Endothelial cell of umbilical vein (primary cell): ENCODE measurements at regions not wholly inside any gene's neighbourhood (a gene's known extent, or its start where the extent isn't known, plus 50 kb on each side); places are given as distances from the start of the nearest gene placed in this dataset.

Experiments
- BruUV-seq: library from RNA; stranded (reverse); fragments of 400-500 nt; replicated peaks from 2 replicates; lab custom pipeline; 2021; lab: Mats Ljungman, UMichigan
- CTCF ChIA-PET: fragments of 300-600, 350-600 bp; sonication (Branson Sonifier 250); formaldehyde crosslinking; loops from one replicate; lab custom pipeline; 2021; ENCODE audit warnings: antibody characterized with exemption, inconsistent platforms; lab: Charles Lee
- POLR2A ChIA-PET: fragments of 300-600, 350-600 bp; sonication (Branson Sonifier 250); formaldehyde crosslinking; loops from one replicate; lab custom pipeline; 2021; ENCODE audit warnings: antibody characterized with exemption, inconsistent platforms; lab: Charles Lee
- DNase-seq: peaks from one replicate; pipeline ENCODE4 v3.0.0-alpha.2; 2011; ENCODE audit warnings: low read depth, low spot score
- FAIRE-seq: peaks from 2 replicates; lab custom pipeline; 2011; peaks lifted over from hg19 to GRCh38; lab: Jason Lieb, UNC
- H2AFZ ChIP-seq: 2 replicates; pipeline ENCODE4 v1.6.0; 2012; ENCODE audit warnings: low read depth, low read length, control low read depth, inconsistent platforms
- H3K27ac ChIP-seq: 2 replicates; pipeline ENCODE4 v1.5.1; 2011; ENCODE audit warnings: low read depth, mild to moderate bottlenecking, control low read depth, low read length, moderate library complexity; ENCODE audit not compliant: insufficient read depth
- H3K27me3 ChIP-seq, 2 experiments: 2 replicates each; pipeline versions ENCODE4 v1.6.0 to v1.6.1; 2011; ENCODE audit warnings: low read length in 2 of 2, mixed read lengths in 1 of 2; ENCODE audit not compliant: control insufficient read depth in 2 of 2, insufficient read depth in 2 of 2
- H3K36me3 ChIP-seq, 2 experiments: 2 replicates in 1 of 2; 3 replicates in 1 of 2; pipeline ENCODE4 v1.5.1; 2011; ENCODE audit warnings: low read length in 2 of 2, mild to moderate bottlenecking in 1 of 2, moderate library complexity in 1 of 2; ENCODE audit not compliant: control insufficient read depth in 2 of 2, insufficient read depth in 2 of 2; ENCODE audit errors: extremely low read depth in 1 of 2
- H3K4me1 ChIP-seq: 3 replicates; pipeline ENCODE4 v1.5.1; 2011; ENCODE audit warnings: mild to moderate bottlenecking, low read length; ENCODE audit not compliant: control insufficient read depth, insufficient read depth; ENCODE audit errors: extremely low read depth
- H3K4me2 ChIP-seq: 2 replicates; pipeline ENCODE4 v1.6.1; 2011; ENCODE audit warnings: low read length, control low read depth, mixed read lengths; ENCODE audit not compliant: insufficient read depth
- H3K4me3 ChIP-seq, 3 experiments: fragments of 200-600 bp in 1 of 3; sonication (generic), shearing (Covaris generic) in 1 of 3; replicated peaks in 1 of 3; 2 replicates each; pipeline ENCODE4 v1.5.1; 2011 to 2016; ENCODE audit warnings: control low read depth in 3 of 3, low read length in 3 of 3, mild to moderate bottlenecking in 2 of 3, inconsistent platforms in 1 of 3, low read depth in 1 of 3, moderate library complexity in 1 of 3; ENCODE audit not compliant: insufficient read depth in 1 of 3
- H3K79me2 ChIP-seq: 2 replicates; pipeline ENCODE4 v1.6.0; 2012; ENCODE audit warnings: low read length, inconsistent platforms; ENCODE audit not compliant: control insufficient read depth, insufficient read depth
- H3K9ac ChIP-seq: replicated peaks from 2 replicates; pipeline ENCODE3; 2011; ENCODE audit warnings: low read length, control low read depth; ENCODE audit not compliant: insufficient read depth; ENCODE audit errors: extremely low read depth
- H3K9me1 ChIP-seq: replicated peaks from 3 replicates; pipeline ENCODE4 v1.6.0; 2011; ENCODE audit warnings: mild to moderate bottlenecking, low read length; ENCODE audit not compliant: control insufficient read depth, insufficient read depth; ENCODE audit errors: extremely low read depth
- H3K9me3 ChIP-seq: replicated peaks from 2 replicates; pipeline ENCODE4 v1.5.1; 2012; ENCODE audit warnings: low read length, inconsistent platforms; ENCODE audit not compliant: control insufficient read depth, insufficient read depth
- H4K20me1 ChIP-seq: replicated peaks from 2 replicates; pipeline ENCODE3; 2011; ENCODE audit warnings: mild to moderate bottlenecking, low read length; ENCODE audit not compliant: control insufficient read depth, insufficient read depth; ENCODE audit errors: extremely low read depth
- EZH2 ChIP-seq: IDR thresholded peaks from 2 replicates; pipeline ENCODE4 v1.6.1; 2012; ENCODE audit warnings: borderline replicate concordance, low read depth, mild to moderate bottlenecking, moderate library complexity, low read length, inconsistent platforms; ENCODE audit not compliant: severe bottlenecking
- FOS ChIP-seq: IDR thresholded peaks from 2 replicates; pipeline ENCODE4 v1.6.1; 2011; ENCODE audit warnings: mild to moderate bottlenecking, low read length, moderate library complexity, borderline replicate concordance; ENCODE audit not compliant: insufficient read depth
- GATA2 ChIP-seq: IDR thresholded peaks from 2 replicates; pipeline ENCODE4 v1.7.0; 2011; ENCODE audit warnings: low read depth, mild to moderate bottlenecking, moderate library complexity, mixed read lengths, low read length; ENCODE audit not compliant: insufficient read length, insufficient read depth
- JUN ChIP-seq: IDR thresholded peaks from 2 replicates; pipeline ENCODE4 v1.6.1; 2011; ENCODE audit warnings: borderline replicate concordance, low read depth; ENCODE audit not compliant: insufficient read length, insufficient read depth
- MYC ChIP-seq: IDR thresholded peaks from one replicate; pipeline ENCODE4 v1.6.1; 2011; ENCODE audit warnings: mild to moderate bottlenecking, low read depth, low read length
- POLR2A ChIP-seq: IDR thresholded peaks from 2 replicates; pipeline ENCODE4 v1.6.1; 2012; ENCODE audit warnings: low read depth, mild to moderate bottlenecking, control low read depth, low read length
- POLR2AphosphoS5 ChIP-seq: IDR thresholded peaks from 2 replicates; pipeline ENCODE4 v1.6.1; 2012; ENCODE audit warnings: low read depth, mild to moderate bottlenecking, control low read depth, low read length, moderate library complexity; ENCODE audit not compliant: insufficient read depth
- dilution Hi-C: fragments of 300-500 bp; cut with MboI; formaldehyde crosslinking; loops from one replicate; pipeline ENCODE4 v1.15.0; 2019; ENCODE audit warnings: low sequenced_read_pairs; ENCODE audit not compliant: extremely low pct_ligation_motif_present
- intact Hi-C: fragments of 100-400 bp; cut with micrococcal nuclease; formaldehyde crosslinking; loops from one replicate; pipeline ENCODE4 v1.10.0; 2022
- TF ChIP-seq, protein P1 (sequence below): IDR thresholded peaks from 2 replicates; pipeline ENCODE4 v1.6.1; 2011; ENCODE audit not compliant: insufficient read depth, insufficient read length
- TF ChIP-seq, protein P2 (sequence below), 2 donors: IDR thresholded peaks; 1 replicate in 1 of 2; 2 replicates in 1 of 2; pipeline ENCODE4 v1.5.1; 2011; ENCODE audit warnings: low read length in 2 of 2, mild to moderate bottlenecking in 2 of 2, moderate library complexity in 2 of 2, control low read depth in 1 of 2, inconsistent platforms in 1 of 2, low read depth in 1 of 2; ENCODE audit not compliant: insufficient read depth in 1 of 2; ENCODE audit errors: extremely low read depth in 1 of 2

DNA sequence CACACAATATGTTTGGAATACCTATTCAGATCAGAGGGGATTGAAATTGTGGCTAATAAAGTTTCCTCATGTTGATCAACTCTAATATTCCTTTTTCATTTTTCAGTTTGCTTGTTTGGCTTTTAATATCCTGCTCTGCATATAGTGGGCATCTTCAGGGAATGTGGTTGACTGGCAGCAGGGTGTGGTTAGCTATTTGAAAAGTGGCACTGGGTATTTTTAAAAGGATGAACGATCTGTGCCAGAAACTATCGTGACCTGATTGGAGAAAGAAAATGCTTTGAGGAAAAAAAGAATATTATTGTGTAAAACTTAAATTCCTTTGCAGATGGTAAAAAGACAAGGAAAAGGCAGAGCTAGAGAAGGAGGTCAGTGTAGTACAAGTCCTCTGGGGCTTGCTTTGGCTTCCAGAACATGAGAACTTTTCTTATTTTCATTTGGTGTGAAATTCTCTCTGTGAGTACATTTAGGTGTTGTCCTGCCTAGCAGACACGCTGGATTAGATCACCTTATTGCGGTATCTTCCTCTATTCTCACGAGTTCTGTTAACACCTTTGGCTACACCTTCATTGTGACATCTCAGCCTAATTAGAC, 329.7 kb upstream of the SNX7 start:
- DNase-seq = no peak
- TF ChIP-seq JUN (no peak), FOS (no peak), POLR2AphosphoS5 (no peak), POLR2A (no peak), MYC (no peak), GATA2 (no peak), EZH2 (no peak)
- TF ChIP-seq, protein P1, sequence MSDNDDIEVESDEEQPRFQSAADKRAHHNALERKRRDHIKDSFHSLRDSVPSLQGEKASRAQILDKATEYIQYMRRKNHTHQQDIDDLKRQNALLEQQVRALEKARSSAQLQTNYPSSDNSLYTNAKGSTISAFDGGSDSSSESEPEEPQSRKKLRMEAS = no peak
- TF ChIP-seq, protein P2, sequence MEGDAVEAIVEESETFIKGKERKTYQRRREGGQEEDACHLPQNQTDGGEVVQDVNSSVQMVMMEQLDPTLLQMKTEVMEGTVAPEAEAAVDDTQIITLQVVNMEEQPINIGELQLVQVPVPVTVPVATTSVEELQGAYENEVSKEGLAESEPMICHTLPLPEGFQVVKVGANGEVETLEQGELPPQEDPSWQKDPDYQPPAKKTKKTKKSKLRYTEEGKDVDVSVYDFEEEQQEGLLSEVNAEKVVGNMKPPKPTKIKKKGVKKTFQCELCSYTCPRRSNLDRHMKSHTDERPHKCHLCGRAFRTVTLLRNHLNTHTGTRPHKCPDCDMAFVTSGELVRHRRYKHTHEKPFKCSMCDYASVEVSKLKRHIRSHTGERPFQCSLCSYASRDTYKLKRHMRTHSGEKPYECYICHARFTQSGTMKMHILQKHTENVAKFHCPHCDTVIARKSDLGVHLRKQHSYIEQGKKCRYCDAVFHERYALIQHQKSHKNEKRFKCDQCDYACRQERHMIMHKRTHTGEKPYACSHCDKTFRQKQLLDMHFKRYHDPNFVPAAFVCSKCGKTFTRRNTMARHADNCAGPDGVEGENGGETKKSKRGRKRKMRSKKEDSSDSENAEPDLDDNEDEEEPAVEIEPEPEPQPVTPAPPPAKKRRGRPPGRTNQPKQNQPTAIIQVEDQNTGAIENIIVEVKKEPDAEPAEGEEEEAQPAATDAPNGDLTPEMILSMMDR (IDR thresholded peaks at IDR 0.05; ENCODE audit: extremely low read depth in 1 of 2, insufficient read depth in 1 of 2, low read depth in 1 of 2, low read length in 2 of 2) = no peak
- no TSS peak for BruUV-seq
- no peak for FAIRE-seq
- Histone ChIP-seq H3K9me1 (no peaks in the 10 kb centered on the region), H3K4me1 (peaks cover 41% of the 10 kb centered on the region), H3K9ac (no peak overlapping the region), H3K4me2 (no peak overlapping the region), H3K4me3 (no peak overlapping the region), H3K27me3 (no peaks in the 10 kb centered on the region), H3K79me2 (no peaks in the 10 kb centered on the region), H3K9me3 (no peaks in the 10 kb centered on the region), H2AFZ (no peak overlapping the region), H3K27ac (no peak overlapping the region), H4K20me1 (no peaks in the 10 kb centered on the region), H3K36me3 (no peaks in the 10 kb centered on the region)
- ChIA-PET POLR2A (no interaction called here), CTCF (interaction anchor here (1.0 kb wide), 1 partner anchor 136 kb away, joined by 3 read pairs; no protein-coding TSS in a partner anchor)
- intact Hi-C loops = no loop called here
- dilution Hi-C loops = no loop called here
